ENCODE measurements at regions not wholly inside any gene's neighbourhood (a gene's known extent, or its start where the extent isn't known, plus 50 kb on each side); places are given as distances from the start of the nearest gene placed in this dataset.

GRCh38 chr3:182255158-182255557, 538.1 kb upstream of the ATP11B start:
- no peak for DNase-seq (ENCODE audit: low read depth, low spot score)

GRCh38 chr3:182257361-182257760, 535.9 kb upstream of the ATP11B start:
- DNase-seq (ENCODE audit: low read depth, low spot score) = no peak

GRCh38 chr3:182258538-182259177, 534.6 kb upstream of the ATP11B start:
- DNase-seq (ENCODE audit: low read depth, low spot score) = no peak

GRCh38 chr3:182259579-182259978, 533.7 kb upstream of the ATP11B start:
- DNase-seq (ENCODE audit: low read depth, low spot score) = no peak

- DNase-seq (ENCODE audit: low read depth, low spot score) = no peak
These were observed 532.3 kb upstream of the ATP11B start for GRCh38 chr3:182261041-182261440.

- DNase-seq (ENCODE audit: low read depth, low spot score) = no peak
These were observed 524.6 kb upstream of the ATP11B start for GRCh38 chr3:182268711-182269110.

- no peak for DNase-seq (ENCODE audit: low read depth, low spot score)
These were observed 516.8 kb upstream of the ATP11B start for GRCh38 chr3:182276512-182276911.

GRCh38 chr3:182284793-182285192, 508.5 kb upstream of the ATP11B start:
- peak; percentile 38 for DNase-seq (ENCODE audit: low read depth, low spot score)

- DNase-seq (ENCODE audit: low read depth, low spot score) = no peak
These were observed 500.7 kb upstream of the ATP11B start for GRCh38 chr3:182292591-182292990.

- DNase-seq (ENCODE audit: low read depth, low spot score) = no peak
These were observed 499.0 kb upstream of the ATP11B start for GRCh38 chr3:182294256-182294655.

GRCh38 chr3:182294696-182295095, 498.6 kb upstream of the ATP11B start:
- DNase-seq (ENCODE audit: low read depth, low spot score) = no peak

GRCh38 chr3:182300266-182300665, 493.0 kb upstream of the ATP11B start:
- no peak for DNase-seq (ENCODE audit: low read depth, low spot score)

GRCh38 chr3:182303169-182303568, 490.1 kb upstream of the ATP11B start:
- no peak for DNase-seq (ENCODE audit: low read depth, low spot score)

GRCh38 chr3:182305881-182306665, 487.2 kb upstream of the ATP11B start:
- DNase-seq (ENCODE audit: low read depth, low spot score) = no peak

- DNase-seq (ENCODE audit: low read depth, low spot score) = no peak
These were observed 485.0 kb upstream of the ATP11B start for GRCh38 chr3:182308328-182308727.

- no peak for DNase-seq (ENCODE audit: low read depth, low spot score)
These were observed 484.2 kb upstream of the ATP11B start for GRCh38 chr3:182309120-182309519.

GRCh38 chr3:182315313-182315712, 478.0 kb upstream of the ATP11B start:
- DNase-seq (ENCODE audit: low read depth, low spot score) = no peak

- no peak for DNase-seq (ENCODE audit: low read depth, low spot score)
These were observed 470.1 kb upstream of the ATP11B start for GRCh38 chr3:182323126-182323700.

- no peak for DNase-seq (ENCODE audit: low read depth, low spot score)
These were observed 469.4 kb upstream of the ATP11B start for GRCh38 chr3:182323898-182324297.

GRCh38 chr3:182325213-182325950, 467.9 kb upstream of the ATP11B start:
- DNase-seq (ENCODE audit: low read depth, low spot score) = no peak

GRCh38 chr3:182327196-182327681, 466.1 kb upstream of the ATP11B start:
- DNase-seq (ENCODE audit: low read depth, low spot score) = peak; percentile 12

GRCh38 chr3:182330646-182331045, 462.7 kb upstream of the ATP11B start:
- DNase-seq (ENCODE audit: low read depth, low spot score) = no peak

All from iPS DF 19.7 (cell line).